Heart left ventricle (tissue), 13 donors: ENCODE measurements at regions not wholly inside any gene's neighbourhood (a gene's known extent, or its start where the extent isn't known, plus 50 kb on each side); places are given as distances from the start of the nearest gene placed in this dataset.

Experiments used
- CTCF ChIP-seq, 12 donors: fragments of 200-600 bp; sonication (generic) in 4 of 12; IDR thresholded peaks; one replicate each; pipeline versions ENCODE4 v1.5.0 to v1.8.0; 2018 to 2022; ENCODE audit warnings: antibody characterized with exemption in 12 of 12, mild to moderate bottlenecking in 5 of 12
- POLR2A ChIP-seq, 2 donors: fragments of 450-650 bp; IDR thresholded peaks; one replicate each; pipeline ENCODE4 v1.6.1; 2017; ENCODE audit warnings: antibody characterized with exemption in 2 of 2, mild to moderate bottlenecking in 2 of 2, moderate library complexity in 2 of 2
- donor health status: ischemic (EF 13 %, LVEDD 7.1; RV severe dilation, severe dysfunction).
- donor health status: DM: no; HTN: yes; CAD: no.
- donor health status: DM: no; HTN: no; CAD: no.
- donor health status: ischemic (EF 25% LVEDD 6.9; RV normal size, moderate dysfunction).
- donor health status: ischemic (EF 25% LVEDD 5.7; RV mildly dilated, moderate dysfunction).
- donor health status: ischemic (EF 35%, LVEDD 5.7; RV mildly dilated, moderate dysfunction).
- donor health status: nonischemic (EF 11% LVEDD 7.7; RV severe dilation, severe dysfunction).
- donor health status: DM: yes; HTN: yes; CAD: no.
- donor health status: PGD.
- donor health status: ischemic (EF 29% LVEDD 5.4; RV normal size, mild dysfunction).
- donor health status: nonischemic (EF 23%, LVEDD 6.1; RV moderate dilation, normal function).

GRCh38 chr17:71553381-71553780 is 567.4 kb upstream of the SOX9 start:
- TF ChIP-seq CTCF (IDR thresholded peaks at IDR 0.05) = no peak
- no peak for TF ChIP-seq POLR2A (IDR thresholded peaks at IDR 0.05)
